HUES64 (cell line): ENCODE measurements at regions not wholly inside any gene's neighbourhood (a gene's known extent, or its start where the extent isn't known, plus 50 kb on each side); places are given as distances from the start of the nearest gene placed in this dataset.

ENCODE experiments used
- H3K27ac ChIP-seq: 2 replicates; pipeline ENCODE4 v1.7.0; 2013; ENCODE audit warnings: low read depth, low read length, inconsistent platforms
- H3K27me3 ChIP-seq: 2 replicates; pipeline ENCODE4 v1.6.1; 2013; ENCODE audit warnings: mild to moderate bottlenecking, low read length; ENCODE audit not compliant: insufficient read depth
- H3K36me3 ChIP-seq: 2 replicates; pipeline ENCODE4 v1.6.1; 2013; ENCODE audit warnings: mild to moderate bottlenecking, low read length; ENCODE audit not compliant: insufficient read depth
- H3K4me1 ChIP-seq: 2 replicates; pipeline ENCODE4 v1.6.1; 2013; ENCODE audit warnings: mild to moderate bottlenecking, low read length, moderate library complexity; ENCODE audit not compliant: insufficient read depth
- H3K4me3 ChIP-seq: 2 replicates; pipeline ENCODE4 v1.5.1; 2013; ENCODE audit warnings: mild to moderate bottlenecking, low read length, moderate library complexity
- H3K9ac ChIP-seq: 2 replicates; pipeline ENCODE4 v1.6.1; 2013; ENCODE audit warnings: mild to moderate bottlenecking, low read depth, low read length
- H3K9me3 ChIP-seq: 2 replicates; pipeline ENCODE4 v1.6.1; 2013; ENCODE audit warnings: low read depth, low read length; ENCODE audit not compliant: insufficient read depth
- whole genome bisulfite sequencing: fragments of 150-250, 120-280 bp; methylation state at CpG from one replicate; pipeline ENCODE4 v1.1.7; 2013; ENCODE audit warnings: missing lambda C conversion rate; 5-methylcytosine and 5-hydroxymethylcytosine counted together

DNA sequence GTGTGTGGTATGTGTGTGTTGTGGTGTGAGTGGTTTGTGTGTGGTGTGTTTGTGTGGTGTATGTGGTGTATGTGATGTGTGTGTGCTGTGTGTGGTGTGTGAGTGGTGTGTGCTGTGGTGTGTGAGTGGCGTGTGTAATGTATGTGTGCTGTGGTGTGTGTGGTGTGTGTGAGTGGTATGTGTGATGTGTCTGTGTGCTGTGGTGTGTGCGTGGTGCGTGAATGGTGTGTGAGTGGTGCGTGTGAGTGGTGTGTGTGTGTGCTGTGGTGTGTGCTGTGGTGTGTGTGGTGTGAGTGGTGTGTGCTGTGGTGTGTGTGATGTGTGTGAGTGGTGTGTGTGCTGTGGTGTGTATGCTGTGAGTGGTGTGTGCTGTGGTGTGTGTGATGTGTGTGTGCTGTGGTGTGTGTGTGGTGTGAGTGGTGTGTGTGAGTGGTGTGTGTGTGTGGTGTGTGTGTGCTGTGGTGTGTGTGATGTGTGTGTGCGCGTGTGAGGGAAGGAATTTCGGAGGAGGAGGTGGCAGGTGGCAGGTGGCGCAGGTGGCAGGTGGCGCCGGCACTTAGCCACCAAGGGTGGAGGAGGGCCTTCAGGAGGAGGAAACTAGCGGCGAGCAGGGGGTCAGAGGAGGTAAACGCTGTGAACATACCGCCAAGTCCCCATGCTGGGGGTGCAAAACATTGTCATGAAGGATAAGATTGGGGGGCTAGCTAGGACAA, 191.8 kb downstream of the MELK start:
- no peaks in the 10 kb centered on the region for H3K4me1 ChIP-seq
- H3K9ac ChIP-seq, result no peak overlapping the region
- no peaks in the 10 kb centered on the region for H3K36me3 ChIP-seq
- no peak overlapping the region for H3K27ac ChIP-seq
- H3K9me3 ChIP-seq, result no peaks in the 10 kb centered on the region
- H3K4me3 ChIP-seq, result no peak overlapping the region
- 89% methylated on average over 14 of the region's 14 CpGs for WGBS
- 0 out of 2 replicates have a peak, but pooled peaks cover 11% of the 10 kb centered on the region for H3K27me3 ChIP-seq

DNA sequence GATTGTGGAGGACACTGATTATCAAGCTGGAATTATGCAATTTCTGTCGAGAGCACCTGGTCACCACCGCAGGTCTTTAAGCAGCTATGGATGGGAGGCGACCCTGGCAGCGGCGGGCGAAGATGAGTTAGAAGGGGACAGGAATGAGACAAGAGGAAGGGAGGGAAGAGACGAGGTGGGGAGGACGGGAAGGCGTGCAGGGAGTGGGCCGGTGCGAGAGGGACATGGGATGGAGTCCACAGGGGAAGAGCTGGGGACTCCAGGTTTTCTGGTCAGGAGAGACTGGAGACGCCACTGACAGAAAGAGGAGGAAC, 192.3 kb downstream of the MELK start:
- Histone ChIP-seq H3K4me3 (peak overlapping the region; percentile 55), H3K27ac (no peak overlapping the region), H3K9ac (no peak overlapping the region), H3K36me3 (no peaks in the 10 kb centered on the region), H3K27me3 (0 out of 2 replicates have a peak, but pooled peaks cover 11% of the 10 kb centered on the region), H3K4me1 (no peaks in the 10 kb centered on the region), H3K9me3 (no peaks in the 10 kb centered on the region)
- WGBS, result 86% methylated on average over 12 of the region's 12 CpGs

DNA sequence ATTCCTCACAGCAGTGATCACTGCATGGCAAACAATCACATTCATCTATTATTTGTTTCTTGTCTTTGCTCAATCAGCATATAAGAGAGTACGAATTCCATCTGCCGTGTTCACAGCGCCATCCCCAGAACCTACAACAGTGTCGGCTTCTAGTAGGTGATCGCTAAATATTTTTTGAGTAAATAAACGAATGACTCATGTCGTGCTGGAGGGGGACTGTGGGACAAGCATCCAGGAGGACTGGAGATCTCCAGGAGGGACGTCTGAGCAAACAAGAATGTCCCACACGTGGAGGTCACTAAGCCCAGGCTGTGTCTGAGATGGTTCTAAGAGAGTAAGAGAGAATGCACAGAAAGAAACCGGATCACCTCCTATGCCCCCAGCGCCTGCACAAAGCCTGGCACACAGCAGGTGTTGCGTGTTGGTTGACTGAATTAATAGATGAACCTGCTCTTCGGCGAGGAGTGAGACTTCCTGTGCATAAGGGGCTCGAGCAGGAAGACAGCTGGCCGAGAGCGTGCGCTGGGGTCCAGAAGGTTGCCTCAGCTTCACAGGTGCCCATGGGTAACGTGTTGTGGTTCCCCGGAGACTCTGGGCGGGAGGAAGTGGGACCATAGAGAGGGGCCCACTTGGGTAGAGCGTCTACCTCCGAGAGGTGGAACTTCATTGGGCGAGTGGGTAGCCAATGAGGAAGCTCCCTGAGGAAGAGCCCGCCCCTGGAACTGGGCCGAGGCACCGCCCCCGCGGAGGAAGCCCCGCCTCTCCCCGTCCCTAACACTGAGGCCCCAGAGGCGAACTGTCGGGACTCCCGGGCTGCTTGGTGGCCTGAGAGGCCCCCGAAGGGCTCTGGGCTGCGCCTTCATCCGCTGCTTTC, 193.0 kb downstream of the MELK start:
- Histone ChIP-seq H3K4me1 (no peaks in the 10 kb centered on the region), H3K9me3 (no peaks in the 10 kb centered on the region), H3K27me3 (0 out of 2 replicates have a peak, but pooled peaks cover 11% of the 10 kb centered on the region), H3K27ac (no peak overlapping the region), H3K36me3 (no peaks in the 10 kb centered on the region), H3K9ac (peak overlapping the region; percentile 48; the same call in 1 of the 2 replicates), H3K4me3 (peak overlapping the region; percentile 55)
- 73% methylated on average over 37 of the region's 37 CpGs for WGBS

DNA sequence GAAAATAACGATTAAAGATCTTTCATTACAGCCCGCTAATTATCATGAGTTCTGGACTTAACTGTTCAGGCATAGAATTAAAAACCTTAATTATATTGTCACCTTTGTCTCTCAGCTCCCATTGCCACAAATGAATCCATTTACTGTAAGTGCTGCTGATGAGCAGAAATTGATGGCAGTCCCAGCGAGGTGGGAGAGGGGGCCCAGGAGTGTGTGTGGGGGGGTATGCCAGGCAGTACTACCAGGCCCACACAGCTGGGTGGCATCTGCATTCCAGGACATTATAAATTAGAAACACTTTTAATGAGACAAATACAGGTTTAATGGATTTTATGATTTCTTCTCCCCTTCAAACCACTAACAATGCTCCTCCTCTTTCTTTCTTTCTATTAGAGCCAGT, 196.0 kb downstream of the MELK start:
- Histone ChIP-seq H3K27ac (no peak overlapping the region), H3K9ac (no peak overlapping the region), H3K36me3 (no peaks in the 10 kb centered on the region), H3K4me1 (0 out of 2 replicates have a peak, but pooled peaks cover 5% of the 10 kb centered on the region), H3K27me3 (0 out of 2 replicates have a peak, but pooled peaks cover 11% of the 10 kb centered on the region), H3K4me3 (no peak overlapping the region), H3K9me3 (no peaks in the 10 kb centered on the region)
- 89% methylated on average over 3 of the region's 3 CpGs for WGBS

DNA sequence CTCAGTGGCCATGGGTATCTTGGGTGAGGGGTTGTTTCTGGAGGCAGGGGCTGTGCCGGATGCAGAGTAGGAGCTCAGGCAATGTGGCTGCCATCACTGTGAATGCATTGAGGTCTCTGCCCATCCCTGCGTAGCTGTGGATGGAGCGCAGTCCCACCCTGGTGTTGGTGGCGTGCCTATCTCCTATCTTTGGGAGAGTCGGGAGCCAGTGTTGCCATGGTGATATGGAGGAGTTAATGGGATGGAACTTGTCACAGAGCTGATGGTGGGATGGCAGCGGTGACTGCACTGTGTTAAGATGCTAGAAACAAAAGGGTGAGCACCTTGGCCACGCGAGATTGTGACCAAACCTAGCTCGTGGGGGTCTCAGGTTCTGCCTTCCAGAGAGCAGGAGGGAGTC, 197.3 kb downstream of the MELK start:
- WGBS, result 88% methylated on average over 9 of the region's 9 CpGs
- Histone ChIP-seq H3K27me3 (0 out of 2 replicates have a peak, but pooled peaks cover 11% of the 10 kb centered on the region), H3K4me1 (0 out of 2 replicates have a peak, but pooled peaks cover 5% of the 10 kb centered on the region), H3K36me3 (no peaks in the 10 kb centered on the region), H3K27ac (no peak overlapping the region), H3K9me3 (no peaks in the 10 kb centered on the region), H3K9ac (no peak overlapping the region), H3K4me3 (no peak overlapping the region)

DNA sequence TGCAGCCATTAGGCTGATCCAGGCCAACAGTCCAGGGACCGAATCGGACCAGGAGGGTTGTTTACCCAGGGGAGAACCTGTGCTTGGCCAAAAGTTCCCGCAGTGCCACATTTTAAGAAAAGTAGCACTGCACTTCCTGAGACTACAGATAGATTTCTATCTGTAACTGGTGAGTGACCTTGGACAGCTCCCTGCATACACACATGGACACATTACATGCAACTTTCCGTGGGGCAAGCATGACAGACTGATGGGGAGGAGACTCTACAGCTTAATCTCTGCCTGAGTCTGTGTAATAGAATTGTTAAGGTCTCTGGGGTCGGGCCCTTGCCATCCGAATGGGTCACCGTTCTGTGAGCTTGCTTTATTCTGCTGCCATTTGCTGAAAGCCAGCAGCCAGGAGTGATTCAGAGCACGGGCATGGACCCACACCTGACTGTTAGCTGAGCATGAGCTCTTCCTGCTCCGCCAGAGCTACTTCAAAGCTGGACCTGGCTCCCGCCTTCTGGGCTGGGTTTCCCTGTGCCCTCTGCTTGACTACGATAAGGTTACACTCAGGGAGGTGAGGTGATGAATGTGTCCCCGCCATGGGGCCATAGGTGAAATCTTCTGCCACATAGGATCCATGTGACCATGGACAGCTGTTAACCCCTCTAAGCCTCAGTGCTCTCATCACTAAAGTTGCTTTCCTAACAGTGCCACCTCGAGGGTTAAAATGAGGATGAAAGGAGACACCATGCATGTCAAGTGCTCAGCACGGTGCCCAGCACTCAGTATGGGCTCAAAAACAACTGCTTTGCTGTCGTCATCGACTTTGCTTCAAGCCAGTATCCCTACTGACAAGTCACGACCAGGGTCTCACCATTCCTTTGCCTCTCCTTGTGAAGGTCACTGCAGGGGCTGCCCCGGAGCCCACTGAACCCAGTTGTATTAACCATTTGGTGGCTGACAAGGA, 200.0 kb downstream of the MELK start:
- Histone ChIP-seq H3K36me3 (no peaks in the 10 kb centered on the region), H3K4me3 (no peak overlapping the region), H3K4me1 (0 out of 2 replicates have a peak, but pooled peaks cover 5% of the 10 kb centered on the region), H3K27ac (no peak overlapping the region), H3K27me3 (0 out of 2 replicates have a peak, but pooled peaks cover 6% of the 10 kb centered on the region), H3K9ac (no peak overlapping the region), H3K9me3 (no peaks in the 10 kb centered on the region)
- 52% methylated on average over 18 of the region's 18 CpGs for WGBS

DNA sequence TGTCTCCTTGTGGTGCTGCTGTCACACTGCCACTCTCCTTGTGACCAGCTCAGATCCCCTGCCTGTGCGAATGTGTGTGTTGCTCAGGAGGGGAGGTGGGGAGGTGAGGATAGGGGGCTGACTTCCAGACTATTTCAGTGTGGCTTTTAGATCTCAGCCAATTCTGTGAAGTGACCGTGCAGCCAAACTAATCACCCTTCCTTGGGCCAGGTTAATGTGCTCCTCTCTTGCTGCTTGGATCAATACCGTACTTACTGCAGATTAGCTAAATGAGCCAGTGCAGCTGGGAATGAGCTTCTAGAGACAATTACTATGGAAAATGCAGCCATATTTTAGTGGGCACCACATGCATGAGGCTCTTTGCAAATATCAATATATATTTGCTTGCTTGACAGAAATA, 206.0 kb downstream of the MELK start:
- Histone ChIP-seq H3K27ac (no peak overlapping the region), H3K36me3 (no peaks in the 10 kb centered on the region), H3K4me1 (no peaks in the 10 kb centered on the region), H3K4me3 (no peak overlapping the region), H3K9me3 (no peaks in the 10 kb centered on the region), H3K9ac (no peak overlapping the region), H3K27me3 (no peaks in the 10 kb centered on the region; the same call in 1 of the 2 replicates)
- 92% methylated on average over 3 of the region's 3 CpGs for whole genome bisulfite sequencing

DNA sequence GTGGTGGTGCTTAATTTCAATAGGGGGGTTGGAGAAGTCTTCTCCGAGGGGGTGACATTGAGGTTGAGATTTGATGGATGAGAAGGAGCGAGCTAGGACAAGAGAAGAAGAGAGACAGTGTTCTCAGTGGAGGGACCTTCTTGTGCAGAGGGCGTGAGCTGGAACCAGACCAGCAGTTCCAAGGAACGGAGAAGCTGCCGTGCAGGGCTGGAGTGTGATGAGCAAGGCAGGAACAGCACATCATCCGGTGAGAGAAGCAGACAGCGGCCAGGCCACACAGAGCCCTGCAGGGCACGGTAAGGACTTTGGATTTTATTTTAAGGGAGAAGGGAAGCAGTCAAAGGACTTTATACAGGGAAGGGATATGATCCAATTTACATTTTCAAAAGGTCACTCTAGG, 206.9 kb downstream of the MELK start:
- no peaks in the 10 kb centered on the region; the same call in 1 of the 2 replicates for H3K27me3 ChIP-seq
- no peak overlapping the region for H3K9ac ChIP-seq
- no peaks in the 10 kb centered on the region for H3K36me3 ChIP-seq
- H3K4me1 ChIP-seq, result no peaks in the 10 kb centered on the region
- H3K9me3 ChIP-seq, result no peaks in the 10 kb centered on the region
- H3K4me3 ChIP-seq, result no peak overlapping the region
- H3K27ac ChIP-seq, result no peak overlapping the region
- 87% methylated on average over 8 of the region's 8 CpGs for whole genome bisulfite sequencing

DNA sequence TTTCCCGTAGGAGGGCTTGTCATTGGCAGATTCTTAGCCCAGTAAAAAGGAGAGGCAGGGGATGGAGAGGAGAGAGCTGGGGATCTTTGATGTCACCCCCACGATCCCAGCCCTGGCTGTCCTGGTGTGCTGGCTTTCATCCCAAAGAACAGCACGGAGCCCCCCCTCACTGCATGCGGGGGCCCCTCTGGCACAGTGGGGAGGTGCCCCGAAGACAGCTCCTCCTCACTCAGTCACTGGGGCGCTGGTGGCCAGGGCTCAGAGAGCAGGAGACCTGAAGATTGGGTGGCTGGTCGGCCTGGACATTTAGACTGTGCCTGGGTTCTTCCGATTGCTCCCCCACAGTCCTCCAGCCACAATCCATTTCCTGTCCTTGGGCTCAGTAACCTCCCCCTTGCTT, 207.5 kb downstream of the MELK start:
- H3K4me3 ChIP-seq, result no peak overlapping the region
- H3K9ac ChIP-seq, result no peak overlapping the region
- WGBS, result 78% methylated on average over 8 of the region's 8 CpGs
- no peaks in the 10 kb centered on the region for H3K9me3 ChIP-seq
- no peak overlapping the region for H3K27ac ChIP-seq
- no peaks in the 10 kb centered on the region for H3K4me1 ChIP-seq
- no peaks in the 10 kb centered on the region for H3K36me3 ChIP-seq
- H3K27me3 ChIP-seq, result no peaks in the 10 kb centered on the region; the same call in 1 of the 2 replicates

DNA sequence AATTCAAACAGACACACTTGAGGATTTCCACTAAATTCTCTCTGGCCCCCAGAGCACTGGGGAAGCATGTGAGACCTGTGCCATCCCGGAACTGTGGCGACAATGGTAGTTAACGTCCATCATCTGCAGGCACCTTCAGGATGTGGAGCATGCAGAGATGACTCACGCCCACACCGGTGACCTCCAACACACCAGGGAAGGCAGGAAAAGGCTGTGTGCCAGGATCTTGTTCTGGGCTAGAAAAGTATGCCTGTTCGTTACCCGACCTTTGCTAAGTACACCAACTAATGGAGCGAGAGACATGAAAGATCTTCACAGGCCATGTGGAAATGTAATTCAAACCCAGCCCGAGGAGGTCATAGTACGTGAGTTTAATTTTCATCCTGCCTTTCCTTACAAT, 208.8 kb downstream of the MELK start:
- no peaks in the 10 kb centered on the region for H3K4me1 ChIP-seq
- WGBS, result 92% methylated on average over 10 of the region's 10 CpGs
- H3K9ac ChIP-seq, result no peak overlapping the region
- no peak overlapping the region for H3K27ac ChIP-seq
- no peak overlapping the region for H3K4me3 ChIP-seq
- H3K36me3 ChIP-seq, result no peaks in the 10 kb centered on the region
- H3K27me3 ChIP-seq, result no peaks in the 10 kb centered on the region; the same call in 1 of the 2 replicates
- H3K9me3 ChIP-seq, result no peaks in the 10 kb centered on the region
